Lower leg skin (tissue), 3 donors: ENCODE measurements at regions not wholly inside any gene's neighbourhood (a gene's known extent, or its start where the extent isn't known, plus 50 kb on each side); places are given as distances from the start of the nearest gene placed in this dataset.

Source experiments
- CTCF ChIP-seq, 3 donors: fragments of 450-650 bp; IDR thresholded peaks; one replicate each; pipeline ENCODE4 v1.5.1; 2016; ENCODE audit warnings: antibody characterized with exemption in 3 of 3, mild to moderate bottlenecking in 3 of 3, moderate library complexity in 2 of 3
- POLR2A ChIP-seq, 2 donors: fragments of 450-650 bp; IDR thresholded peaks; one replicate each; pipeline ENCODE4 v1.6.1; 2016 to 2017; ENCODE audit warnings: antibody characterized with exemption in 2 of 2, mild to moderate bottlenecking in 1 of 2, moderate library complexity in 1 of 2

- no peak for TF ChIP-seq CTCF (IDR thresholded peaks at IDR 0.05)
- TF ChIP-seq POLR2A (IDR thresholded peaks at IDR 0.05): no peak
Observed at GRCh38 chr4:174084542-174084941, 198.9 kb downstream of the FBXO8 start.
